CD14-positive monocyte (primary cell): ENCODE measurements at regions not wholly inside any gene's neighbourhood (a gene's known extent, or its start where the extent isn't known, plus 50 kb on each side); places are given as distances from the start of the nearest gene placed in this dataset.

ENCODE experiments used
- DNase-seq, 3 donors: peaks; one replicate each; pipeline ENCODE4 v3.0.0-alpha.2; 2011 to 2022
- H2AFZ ChIP-seq: 2 replicates; pipeline ENCODE4 v1.6.0; 2012; ENCODE audit warnings: mild to moderate bottlenecking, low read depth, low read length, inconsistent platforms; ENCODE audit not compliant: insufficient read depth, poor library complexity, severe bottlenecking
- H3K27ac ChIP-seq, 2 donors: 1 replicate in 1 of 2; 2 replicates in 1 of 2; pipeline ENCODE4 v1.5.1; 2012 to 2013; ENCODE audit warnings: low read length in 2 of 2, control low read depth in 1 of 2, inconsistent platforms in 1 of 2, low read depth in 1 of 2, mild to moderate bottlenecking in 1 of 2
- H3K27me3 ChIP-seq, 2 donors: one replicate each; pipeline versions ENCODE4 v1.6.0 to v1.6.1; 2011 to 2013; ENCODE audit warnings: low read length in 2 of 2; ENCODE audit not compliant: control insufficient read depth in 2 of 2, insufficient read depth in 2 of 2
- H3K36me3 ChIP-seq, 2 donors: replicated peaks in 1 of 2; 1 replicate in 1 of 2; 2 replicates in 1 of 2; pipeline versions ENCODE4 v1.5.1 to v1.6.1; 2012 to 2013; ENCODE audit warnings: low read length in 2 of 2, control low read depth in 1 of 2, inconsistent platforms in 1 of 2, mild to moderate bottlenecking in 1 of 2; ENCODE audit not compliant: insufficient read depth in 2 of 2, control insufficient read depth in 1 of 2
- H3K4me1 ChIP-seq, 2 donors: 1 replicate in 1 of 2; 2 replicates in 1 of 2; pipeline versions ENCODE4 v1.5.1 to v1.6.1; 2012 to 2013; ENCODE audit warnings: low read length in 2 of 2, control low read depth in 1 of 2, inconsistent platforms in 1 of 2, mild to moderate bottlenecking in 1 of 2, moderate library complexity in 1 of 2; ENCODE audit not compliant: insufficient read depth in 2 of 2, control insufficient read depth in 1 of 2
- H3K4me2 ChIP-seq: replicated peaks from 2 replicates; pipeline ENCODE3; 2012; ENCODE audit warnings: low read length, moderate library complexity, mild to moderate bottlenecking; ENCODE audit not compliant: poor library complexity, severe bottlenecking; ENCODE audit errors: extremely low read depth
- H3K4me3 ChIP-seq, 3 experiments: fragments of 200-600 bp in 1 of 3; sonication (generic) in 1 of 3; replicated peaks in 1 of 3; 1 replicate in 2 of 3; 2 replicates in 1 of 3; pipeline ENCODE4 v1.5.1; 2011 to 2013; ENCODE audit warnings: low read length in 3 of 3, mild to moderate bottlenecking in 3 of 3, control low read depth in 2 of 3, low read depth in 2 of 3, inconsistent platforms in 1 of 3, moderate library complexity in 1 of 3
- H3K79me2 ChIP-seq: 2 replicates; pipeline ENCODE4 v1.6.0; 2012; ENCODE audit warnings: mild to moderate bottlenecking, control low read depth, inconsistent platforms, low read length, moderate library complexity; ENCODE audit not compliant: insufficient read depth
- H3K9ac ChIP-seq: 2 replicates; pipeline ENCODE4 v1.6.0; 2017; ENCODE audit warnings: low read length, mild to moderate bottlenecking; ENCODE audit not compliant: insufficient read depth, poor library complexity, severe bottlenecking
- H3K9me3 ChIP-seq, 2 donors: replicated peaks in 1 of 2; 1 replicate in 1 of 2; 2 replicates in 1 of 2; pipeline versions ENCODE4 v1.5.1 to v1.6.1; 2012 to 2013; ENCODE audit warnings: low read length in 2 of 2, control low read depth in 1 of 2; ENCODE audit not compliant: control insufficient read depth in 1 of 2, insufficient read depth in 1 of 2
- H4K20me1 ChIP-seq: 2 replicates; pipeline ENCODE4 v1.6.0; 2012; ENCODE audit warnings: mild to moderate bottlenecking, low read length, control low read depth, moderate library complexity; ENCODE audit not compliant: insufficient read depth
- H3K27ac Mint-ChIP-seq, 7 donors: one replicate each; pipeline ENCODE4 v1.8.0; 2020; ENCODE audit warnings: mild to moderate bottlenecking in 7 of 7, mixed read lengths in 7 of 7, moderate library complexity in 6 of 7, inconsistent platforms in 2 of 7
- H3K27me3 Mint-ChIP-seq, 3 donors: one replicate each; pipeline ENCODE4 v1.8.0; 2021 to 2022; ENCODE audit warnings: low read depth in 3 of 3, mild to moderate bottlenecking in 3 of 3, mixed read lengths in 3 of 3, moderate library complexity in 3 of 3, inconsistent platforms in 1 of 3
- H3K36me3 Mint-ChIP-seq, 2 donors: one replicate each; pipeline ENCODE4 v1.8.0; 2020; ENCODE audit warnings: mixed read lengths in 2 of 2, inconsistent platforms in 1 of 2, mild to moderate bottlenecking in 1 of 2
- H3K4me1 Mint-ChIP-seq: one replicate; pipeline ENCODE4 v1.8.0; 2020; ENCODE audit warnings: mild to moderate bottlenecking, mixed read lengths
- H3K4me3 Mint-ChIP-seq, 2 donors: one replicate each; pipeline ENCODE4 v1.8.0; 2020; ENCODE audit warnings: mild to moderate bottlenecking in 2 of 2, mixed read lengths in 2 of 2, moderate library complexity in 1 of 2
- H3K9me3 Mint-ChIP-seq, 7 donors: one replicate each; pipeline ENCODE4 v1.8.0; 2020 to 2022; ENCODE audit warnings: mixed read lengths in 7 of 7, mild to moderate bottlenecking in 6 of 7, moderate library complexity in 6 of 7, inconsistent platforms in 2 of 7
- WGBS: methylation state at CpG from one replicate; pipeline ENCODE4 v1.1.5; 2013; ENCODE audit warnings: missing lambda C conversion rate; ENCODE audit not compliant: insufficient coverage; 5-methylcytosine and 5-hydroxymethylcytosine counted together
- intact Hi-C, 2 donors: fragments of 100-400 bp; cut with micrococcal nuclease; formaldehyde crosslinking; loops; one replicate each; pipeline versions ENCODE4 v1.15.0 to v1.15.1; 2023
- TF ChIP-seq, protein P1 (sequence below): fragments of 200-600 bp; IDR thresholded peaks from one replicate; pipeline ENCODE4 v1.8.0; 2022; ENCODE audit warnings: antibody characterized with exemption, mild to moderate bottlenecking

DNA sequence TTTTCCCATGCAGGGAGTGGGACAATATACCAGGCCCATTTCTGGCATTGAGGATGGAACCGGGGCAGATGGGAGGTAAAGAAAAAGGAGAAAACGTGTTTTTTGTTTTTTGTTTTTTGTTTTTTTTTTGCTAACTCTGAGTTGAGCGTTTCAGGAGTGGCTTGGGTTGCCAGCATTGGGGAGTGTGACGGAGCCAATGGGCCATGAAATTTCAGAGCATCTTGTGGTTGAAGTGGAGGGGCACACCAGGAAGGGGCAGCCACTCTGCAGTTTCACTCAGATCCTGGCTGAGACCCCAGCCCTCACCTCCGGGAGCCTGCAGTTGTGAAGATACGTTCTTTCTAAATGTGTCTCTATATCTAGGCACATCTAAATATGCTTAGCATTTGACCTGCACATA, 240.5 kb downstream of the TLE3 start:
- no peaks in the 10 kb centered on the region for H3K4me1 ChIP-seq
- Mint-ChIP-seq H3K4me1 (peaks cover 1% of the 10 kb centered on the region), H3K9me3 (peaks cover 0 to 7% (median 4%) of the 10 kb centered on the region in 7 donors), H3K27ac (peak overlapping the region in 1 of 7 donors; percentile 0), H3K27me3 (peaks cover 4 to 13% (median 5%) of the 10 kb centered on the region in 3 donors), H3K36me3 (no peaks in the 10 kb centered on the region), H3K4me3 (no peak overlapping the region)
- H3K9me3 ChIP-seq = peaks cover 0 to 7% of the 10 kb centered on the region in 2 donors
- no peak overlapping the region for H3K27ac ChIP-seq
- H3K79me2 ChIP-seq = no peaks in the 10 kb centered on the region
- WGBS = 87% methylated on average over 2 of the region's 6 CpGs
- H3K4me3 ChIP-seq = no peak overlapping the region
- TF ChIP-seq, protein P1, sequence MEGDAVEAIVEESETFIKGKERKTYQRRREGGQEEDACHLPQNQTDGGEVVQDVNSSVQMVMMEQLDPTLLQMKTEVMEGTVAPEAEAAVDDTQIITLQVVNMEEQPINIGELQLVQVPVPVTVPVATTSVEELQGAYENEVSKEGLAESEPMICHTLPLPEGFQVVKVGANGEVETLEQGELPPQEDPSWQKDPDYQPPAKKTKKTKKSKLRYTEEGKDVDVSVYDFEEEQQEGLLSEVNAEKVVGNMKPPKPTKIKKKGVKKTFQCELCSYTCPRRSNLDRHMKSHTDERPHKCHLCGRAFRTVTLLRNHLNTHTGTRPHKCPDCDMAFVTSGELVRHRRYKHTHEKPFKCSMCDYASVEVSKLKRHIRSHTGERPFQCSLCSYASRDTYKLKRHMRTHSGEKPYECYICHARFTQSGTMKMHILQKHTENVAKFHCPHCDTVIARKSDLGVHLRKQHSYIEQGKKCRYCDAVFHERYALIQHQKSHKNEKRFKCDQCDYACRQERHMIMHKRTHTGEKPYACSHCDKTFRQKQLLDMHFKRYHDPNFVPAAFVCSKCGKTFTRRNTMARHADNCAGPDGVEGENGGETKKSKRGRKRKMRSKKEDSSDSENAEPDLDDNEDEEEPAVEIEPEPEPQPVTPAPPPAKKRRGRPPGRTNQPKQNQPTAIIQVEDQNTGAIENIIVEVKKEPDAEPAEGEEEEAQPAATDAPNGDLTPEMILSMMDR = no peak
- no peaks in the 10 kb centered on the region for H3K36me3 ChIP-seq
- no peak overlapping the region for H3K9ac ChIP-seq
- H3K27me3 ChIP-seq = no peaks in the 10 kb centered on the region
- H4K20me1 ChIP-seq = no peaks in the 10 kb centered on the region
- no peak for DNase-seq
- no peak overlapping the region for H2AFZ ChIP-seq
- H3K4me2 ChIP-seq = no peak overlapping the region
- intact Hi-C loops = no loop called here

DNA sequence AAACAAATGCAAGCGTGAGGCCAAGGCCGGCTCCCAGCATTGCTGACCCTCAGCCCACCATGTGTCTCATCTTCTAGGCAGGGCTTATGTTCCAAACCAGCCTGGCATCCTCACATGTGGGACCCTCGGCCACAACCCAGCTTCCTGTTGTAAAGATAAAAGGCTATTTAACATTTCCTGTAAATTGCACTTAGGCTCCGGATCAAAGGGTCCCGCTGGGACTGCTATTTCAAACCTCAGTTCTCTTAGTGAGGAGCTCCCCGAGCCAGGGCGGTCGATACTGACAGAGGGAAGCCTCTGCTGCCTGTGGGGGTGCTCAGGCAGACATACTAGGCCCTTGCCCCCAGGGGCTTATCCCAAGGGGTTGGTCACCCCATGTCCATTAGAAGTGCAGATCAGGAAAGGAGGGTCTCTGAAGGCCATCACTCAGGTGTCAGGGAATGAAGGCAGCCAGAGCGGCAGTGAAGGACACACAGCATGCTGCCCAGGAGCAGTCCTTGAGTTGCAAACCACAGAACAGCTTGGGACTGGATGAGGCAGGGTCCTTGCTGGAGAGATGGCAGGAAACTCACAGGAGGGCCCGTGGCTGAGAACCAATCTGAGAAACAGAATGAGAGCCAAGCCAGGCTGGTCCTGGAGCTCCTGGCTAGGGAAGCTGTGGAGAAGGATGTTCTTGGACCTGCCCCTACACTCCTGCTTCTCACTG, 239.9 kb downstream of the TLE3 start:
- Histone ChIP-seq H3K9ac (no peak overlapping the region), H3K27me3 (no peaks in the 10 kb centered on the region), H3K79me2 (no peaks in the 10 kb centered on the region), H3K9me3 (peaks cover 0 to 5% of the 10 kb centered on the region in 2 donors), H3K4me1 (no peaks in the 10 kb centered on the region), H4K20me1 (no peaks in the 10 kb centered on the region), H3K36me3 (no peaks in the 10 kb centered on the region), H3K4me3 (no peak overlapping the region), H3K4me2 (no peak overlapping the region), H3K27ac (no peak overlapping the region), H2AFZ (no peak overlapping the region)
- Mint-ChIP-seq H3K4me3 (no peak overlapping the region), H3K27ac (peak overlapping the region in 1 of 7 donors; percentile 9), H3K9me3 (peaks cover 0 to 5% (median 3%) of the 10 kb centered on the region in 7 donors), H3K27me3 (peaks cover 4 to 12% (median 5%) of the 10 kb centered on the region in 3 donors), H3K36me3 (no peaks in the 10 kb centered on the region), H3K4me1 (peaks cover under 1% of the 10 kb centered on the region)
- TF ChIP-seq, protein P1 = no peak
- intact Hi-C loops = no loop called here
- DNase-seq = no peak
- WGBS = 83% methylated on average over 9 of the region's 10 CpGs
